HG03039 (cell line): ENCODE measurements at regions not wholly inside any gene's neighbourhood (a gene's known extent, or its start where the extent isn't known, plus 50 kb on each side); places are given as distances from the start of the nearest gene placed in this dataset.
"Not testable (repeated sequence)": the region's sequence is repeated elsewhere in the genome, so short reads cannot be mapped to it uniquely, and the experiment has no call there.

Source experiments
- ATAC-seq: cut with Tn5 transposase; IDR thresholded peaks from one replicate; pipeline ENCODE4 v1.9.1; 2021; ENCODE audit warnings: mild to moderate bottlenecking, moderate library complexity; ENCODE audit not compliant: unreplicated experiment

- no peak for ATAC-seq
Measured at GRCh38 chr5:158226496-158226895, 367.6 kb upstream of the CLINT1 start.

- no peak for ATAC-seq
Measured at GRCh38 chr5:158224253-158224652, 365.3 kb upstream of the CLINT1 start.

GRCh38 chr5:158223054-158223600 lies 364.2 kb upstream of the CLINT1 start:
- no peak for ATAC-seq

- ATAC-seq, result no peak
Measured at GRCh38 chr5:158212917-158213316, 354.0 kb upstream of the CLINT1 start.

- no peak for ATAC-seq
Measured at GRCh38 chr5:158212237-158212636, 353.3 kb upstream of the CLINT1 start.

- no peak for ATAC-seq
Measured at GRCh38 chr5:158209219-158209908, 350.4 kb upstream of the CLINT1 start.

- ATAC-seq, result no peak
Measured at GRCh38 chr5:158207733-158208132, 348.8 kb upstream of the CLINT1 start.

GRCh38 chr5:158205992-158206391 lies 347.0 kb upstream of the CLINT1 start:
- ATAC-seq, result no peak

- ATAC-seq, result no peak
Measured at GRCh38 chr5:158203261-158203660, 344.3 kb upstream of the CLINT1 start.

GRCh38 chr5:158202801-158203200 lies 343.9 kb upstream of the CLINT1 start:
- ATAC-seq, result no peak

GRCh38 chr5:158200619-158201018 lies 341.7 kb upstream of the CLINT1 start:
- ATAC-seq, result no peak

GRCh38 chr5:158198636-158199035 lies 339.7 kb upstream of the CLINT1 start:
- ATAC-seq, result peak; percentile 91

GRCh38 chr5:158195416-158196210 lies 336.7 kb upstream of the CLINT1 start:
- no peak for ATAC-seq

GRCh38 chr5:158194561-158194976 lies 335.6 kb upstream of the CLINT1 start:
- ATAC-seq, result no peak

GRCh38 chr5:158193395-158193794 lies 334.4 kb upstream of the CLINT1 start:
- not testable (repeated sequence) for ATAC-seq

- ATAC-seq, result no peak
Measured at GRCh38 chr5:158180407-158180806, 321.5 kb upstream of the CLINT1 start.

GRCh38 chr5:158179271-158179670 lies 320.3 kb upstream of the CLINT1 start:
- no peak for ATAC-seq

GRCh38 chr5:158178535-158178934 lies 319.6 kb upstream of the CLINT1 start:
- no peak for ATAC-seq

- no peak for ATAC-seq
Measured at GRCh38 chr5:158177146-158177545, 318.2 kb upstream of the CLINT1 start.

GRCh38 chr5:158175934-158176481 lies 317.1 kb upstream of the CLINT1 start:
- no peak for ATAC-seq

GRCh38 chr5:158174918-158175851 lies 316.2 kb upstream of the CLINT1 start:
- ATAC-seq, result no peak
